H1 (cell line): ENCODE measurements at regions not wholly inside any gene's neighbourhood (a gene's known extent, or its start where the extent isn't known, plus 50 kb on each side); places are given as distances from the start of the nearest gene placed in this dataset.

Source experiments
- ATF3 ChIP-seq: IDR thresholded peaks from 2 replicates; pipeline ENCODE4 v1.6.1; 2011; ENCODE audit warnings: low read depth, mild to moderate bottlenecking, low read length; ENCODE audit not compliant: insufficient read depth
- ZNF274 ChIP-seq: IDR thresholded peaks from 2 replicates; pipeline ENCODE4 v1.7.0; 2012; ENCODE audit warnings: low read length, borderline replicate concordance; ENCODE audit errors: extremely low read depth

- TF ChIP-seq ZNF274 (no peak), ATF3 (no peak)
Measured at GRCh38 chr18:75898651-75899050, 471.1 kb upstream of the SMIM21 start.
